ENCODE measurements at regions not wholly inside any gene's neighbourhood (a gene's known extent, or its start where the extent isn't known, plus 50 kb on each side); places are given as distances from the start of the nearest gene placed in this dataset.

DNA sequence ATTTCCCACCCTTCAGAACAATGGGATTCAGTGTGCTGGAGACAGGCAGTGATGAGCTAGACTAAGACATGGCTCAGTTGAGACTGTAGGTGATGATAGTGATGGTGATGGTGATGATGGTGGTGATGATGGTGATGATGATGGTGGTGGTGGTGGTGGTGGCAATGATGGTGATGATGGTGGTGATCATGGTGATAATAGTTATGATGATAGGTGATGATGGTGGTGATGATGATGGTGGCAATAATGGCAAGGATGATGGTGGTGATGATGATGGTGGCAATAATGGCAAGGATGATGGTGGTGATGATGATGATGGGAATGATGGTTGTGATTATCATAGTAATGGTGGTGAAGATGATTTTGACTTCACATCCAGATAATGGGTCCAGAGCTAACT is 176.7 kb downstream of the NXNL2 start:
- FAIRE-seq, result no peak
- CTCF ChIA-PET, result interaction anchor here (1.4 kb wide), 1 partner anchor 289 kb away, joined by 3 read pairs; no protein-coding TSS in a partner anchor

More for the DNA sequence above, 176.7 kb downstream of the NXNL2 start:
- Histone ChIP-seq H3K27me3 (ENCODE audit: control insufficient read depth in 2 of 2, insufficient read depth in 2 of 2, low read length in 2 of 2) (no peaks in the 10 kb centered on the region), H3K9me1 (replicated peaks; ENCODE audit: control insufficient read depth, extremely low read depth, insufficient read depth, low read length) (no peaks in the 10 kb centered on the region), H3K27ac (ENCODE audit: insufficient read depth, low read depth, low read length) (no peak overlapping the region), H2AFZ (ENCODE audit: low read depth, low read length) (no peak overlapping the region), H3K36me3 (ENCODE audit: control insufficient read depth in 2 of 2, extremely low read depth in 1 of 2, insufficient read depth in 2 of 2, low read length in 2 of 2) (no peaks in the 10 kb centered on the region), H3K4me3 (replicated peaks in 1 of 3; ENCODE audit: insufficient read depth in 1 of 3, low read depth in 1 of 3, low read length in 3 of 3) (no peak overlapping the region), H3K4me2 (ENCODE audit: insufficient read depth, low read length) (no peak overlapping the region), H3K79me2 (ENCODE audit: control insufficient read depth, insufficient read depth, low read length) (no peaks in the 10 kb centered on the region), H3K9me3 (replicated peaks; ENCODE audit: control insufficient read depth, insufficient read depth, low read length) (no peaks in the 10 kb centered on the region), H3K9ac (replicated peaks; ENCODE audit: extremely low read depth, insufficient read depth, low read length) (no peak overlapping the region), H4K20me1 (replicated peaks; ENCODE audit: control insufficient read depth, extremely low read depth, insufficient read depth, low read length) (no peaks in the 10 kb centered on the region), H3K4me1 (ENCODE audit: control insufficient read depth, extremely low read depth, insufficient read depth, low read length) (no peaks in the 10 kb centered on the region)
- DNase-seq (ENCODE audit: low read depth, low spot score), result no peak
- no TSS peak for BruUV-seq (replicated peaks)
- dilution Hi-C loops (cut with MboI; ENCODE audit: extremely low pct_ligation_motif_present, low sequenced_read_pairs) (no loop called here), intact Hi-C loops (cut with micrococcal nuclease) (no loop called here)
- TF ChIP-seq EZH2 (IDR thresholded peaks at IDR 0.05; ENCODE audit: borderline replicate concordance, low read depth, low read length, severe bottlenecking) (no peak), FOS (IDR thresholded peaks at IDR 0.05; ENCODE audit: borderline replicate concordance, insufficient read depth, low read length) (no peak), POLR2A (IDR thresholded peaks at IDR 0.05; ENCODE audit: low read depth, low read length) (no peak), JUN (IDR thresholded peaks at IDR 0.05; ENCODE audit: borderline replicate concordance, insufficient read depth, insufficient read length, low read depth) (no peak), POLR2AphosphoS5 (IDR thresholded peaks at IDR 0.05; ENCODE audit: insufficient read depth, low read depth, low read length) (no peak), MYC (IDR thresholded peaks at IDR 0.05; ENCODE audit: low read depth, low read length) (no peak)
- TF ChIP-seq, protein P1, sequence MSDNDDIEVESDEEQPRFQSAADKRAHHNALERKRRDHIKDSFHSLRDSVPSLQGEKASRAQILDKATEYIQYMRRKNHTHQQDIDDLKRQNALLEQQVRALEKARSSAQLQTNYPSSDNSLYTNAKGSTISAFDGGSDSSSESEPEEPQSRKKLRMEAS (IDR thresholded peaks at IDR 0.05; ENCODE audit: insufficient read depth, insufficient read length), result no peak
- TF ChIP-seq, protein P2, sequence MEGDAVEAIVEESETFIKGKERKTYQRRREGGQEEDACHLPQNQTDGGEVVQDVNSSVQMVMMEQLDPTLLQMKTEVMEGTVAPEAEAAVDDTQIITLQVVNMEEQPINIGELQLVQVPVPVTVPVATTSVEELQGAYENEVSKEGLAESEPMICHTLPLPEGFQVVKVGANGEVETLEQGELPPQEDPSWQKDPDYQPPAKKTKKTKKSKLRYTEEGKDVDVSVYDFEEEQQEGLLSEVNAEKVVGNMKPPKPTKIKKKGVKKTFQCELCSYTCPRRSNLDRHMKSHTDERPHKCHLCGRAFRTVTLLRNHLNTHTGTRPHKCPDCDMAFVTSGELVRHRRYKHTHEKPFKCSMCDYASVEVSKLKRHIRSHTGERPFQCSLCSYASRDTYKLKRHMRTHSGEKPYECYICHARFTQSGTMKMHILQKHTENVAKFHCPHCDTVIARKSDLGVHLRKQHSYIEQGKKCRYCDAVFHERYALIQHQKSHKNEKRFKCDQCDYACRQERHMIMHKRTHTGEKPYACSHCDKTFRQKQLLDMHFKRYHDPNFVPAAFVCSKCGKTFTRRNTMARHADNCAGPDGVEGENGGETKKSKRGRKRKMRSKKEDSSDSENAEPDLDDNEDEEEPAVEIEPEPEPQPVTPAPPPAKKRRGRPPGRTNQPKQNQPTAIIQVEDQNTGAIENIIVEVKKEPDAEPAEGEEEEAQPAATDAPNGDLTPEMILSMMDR (IDR thresholded peaks at IDR 0.05; ENCODE audit: extremely low read depth in 1 of 2, insufficient read depth in 1 of 2, low read depth in 1 of 2, low read length in 2 of 2), result no peak
- POLR2A ChIA-PET, result no interaction called here

Measured in endothelial cell of umbilical vein (primary cell).